Forelimb muscle (tissue), 1 donor: ENCODE measurements at regions not wholly inside any gene's neighbourhood (a gene's known extent, or its start where the extent isn't known, plus 50 kb on each side); places are given as distances from the start of the nearest gene placed in this dataset.

Experiments
- DNase-seq: peaks from one replicate; pipeline ENCODE4 v3.0.0-alpha.2; 2013; ENCODE audit warnings: low read depth

DNA sequence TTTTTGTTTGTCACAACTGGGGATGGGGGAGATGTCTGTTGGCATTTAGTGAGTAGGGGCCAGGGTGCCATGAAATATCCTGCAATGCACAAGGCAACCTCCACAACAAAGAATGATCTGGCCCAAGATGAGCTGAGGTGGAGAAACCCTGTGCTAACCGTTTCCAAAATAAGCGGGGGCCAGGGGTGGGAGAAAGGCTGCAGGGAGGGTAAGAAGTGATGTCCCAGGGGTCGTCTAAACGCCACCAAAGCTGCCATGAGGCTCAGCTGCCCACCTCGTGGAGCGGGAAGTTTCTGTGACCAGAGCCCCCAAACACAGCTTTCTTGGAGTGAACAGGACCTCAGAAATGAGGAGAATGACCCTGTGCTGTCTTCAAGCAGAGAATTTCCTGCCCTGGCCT lies 76.5 kb upstream of the CDH5 start:
- no peak for DNase-seq

DNA sequence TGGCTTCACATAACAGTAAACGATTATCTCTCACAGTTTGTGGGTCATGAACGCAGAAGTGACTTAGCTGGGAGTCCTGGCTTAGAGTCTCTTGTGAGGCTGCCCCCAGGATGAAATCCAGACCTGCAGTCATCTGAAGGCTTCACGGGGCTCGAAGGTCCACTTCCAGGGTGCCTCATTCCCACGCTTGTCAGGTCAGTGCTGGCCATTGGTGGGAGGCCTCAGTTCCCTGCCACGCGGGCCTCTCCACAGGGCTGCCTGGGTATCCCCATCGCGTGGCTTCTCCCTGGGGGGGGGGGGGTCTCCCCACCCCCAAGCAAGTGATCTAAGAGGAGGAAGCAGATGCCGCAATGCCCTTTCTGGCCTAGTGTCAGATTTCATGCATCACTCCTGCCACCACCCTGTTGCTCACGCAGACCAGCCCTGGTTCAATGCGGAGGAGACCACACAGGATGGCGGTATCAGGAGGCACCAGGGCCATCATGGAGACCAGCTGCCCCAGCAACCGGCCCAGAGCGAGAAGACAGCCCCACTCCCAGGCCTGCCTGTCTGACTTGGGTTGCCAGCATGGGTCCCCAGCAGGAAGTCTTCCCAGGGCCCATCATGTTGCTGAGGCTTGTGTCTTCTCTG lies 77.3 kb upstream of the CDH5 start:
- DNase-seq: no peak

- no peak for DNase-seq
These were observed 78.6 kb upstream of the CDH5 start for GRCh38 chr16:66287926-66288325.

- no peak for DNase-seq
These were observed 79.1 kb upstream of the CDH5 start for GRCh38 chr16:66287416-66287815.

DNA sequence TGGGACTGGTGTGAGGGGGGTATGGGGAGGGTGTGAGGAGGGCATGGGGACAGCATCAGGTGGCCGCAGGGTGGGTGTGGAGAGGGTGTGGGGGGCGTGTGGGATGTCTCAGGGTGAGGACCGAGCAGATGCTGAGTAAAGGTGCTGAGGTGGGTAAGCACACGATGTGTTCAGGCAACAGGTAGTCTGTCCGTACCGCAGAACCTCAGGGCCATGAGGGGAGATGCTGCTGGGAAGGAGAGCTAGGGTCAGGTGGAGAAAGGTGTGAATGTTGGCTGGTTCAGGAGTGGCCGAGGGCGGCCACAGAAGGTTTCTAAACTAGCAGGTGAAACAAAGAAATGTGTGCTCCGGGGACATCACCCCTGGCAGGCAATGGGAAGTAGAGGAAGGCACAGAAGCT lies 80.0 kb upstream of the CDH5 start:
- DNase-seq: no peak

GRCh38 chr16:66278604-66279262 lies 87.8 kb upstream of the CDH5 start:
- DNase-seq: no peak

DNA sequence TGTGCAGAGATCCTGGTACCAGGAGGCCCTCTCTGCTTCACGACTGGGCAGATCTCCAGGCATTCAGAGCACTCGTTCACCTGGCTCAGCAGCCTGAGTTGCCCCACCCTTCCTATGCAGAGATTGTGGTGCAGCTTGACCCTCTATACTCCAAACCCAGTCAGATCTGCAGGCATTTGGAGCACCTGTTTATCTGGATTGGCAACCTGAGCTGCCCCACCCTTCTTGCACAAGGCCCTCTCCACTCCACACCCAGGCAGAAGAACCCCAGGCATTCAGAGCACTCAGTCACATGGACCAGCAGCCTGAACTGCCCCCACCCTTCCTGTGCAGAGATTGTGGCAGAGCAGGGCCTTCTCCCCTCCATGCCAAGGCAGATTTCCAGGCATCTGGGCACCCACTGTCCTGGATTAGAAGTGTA lies 88.4 kb upstream of the CDH5 start:
- no peak for DNase-seq

GRCh38 chr16:66277311-66278070 lies 89.0 kb upstream of the CDH5 start:
- DNase-seq: no peak

DNA sequence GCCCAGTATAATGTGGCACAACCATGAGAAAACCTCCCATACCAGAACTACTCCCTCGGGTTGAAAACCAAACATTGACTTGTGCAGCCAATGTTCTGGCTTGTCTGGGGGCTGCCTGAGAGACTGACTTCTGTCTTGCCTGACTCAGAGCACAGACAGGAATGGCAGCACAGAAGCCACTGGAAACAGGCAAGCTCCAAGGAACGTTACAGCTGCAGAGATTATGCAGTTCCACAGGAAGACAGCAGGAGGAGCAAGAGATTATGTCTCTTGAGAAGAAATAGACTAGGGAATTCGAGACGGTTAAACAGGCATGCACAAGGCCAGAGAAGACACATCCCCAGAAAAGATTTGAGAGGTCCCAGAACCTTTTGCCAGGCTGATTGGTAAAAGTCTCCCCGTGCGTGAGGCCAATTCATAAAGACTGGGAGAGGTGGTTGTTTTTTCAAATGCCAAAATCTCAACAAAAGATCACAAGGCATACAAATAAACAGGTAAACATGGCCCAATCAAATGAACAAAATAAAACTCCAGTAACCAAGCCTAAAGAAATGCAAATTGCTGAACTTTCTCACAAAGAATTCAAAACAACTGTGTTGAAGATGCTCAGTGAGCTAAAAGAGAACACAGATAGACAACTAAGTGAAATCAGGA lies 90.6 kb upstream of the CDH5 start:
- no peak for DNase-seq

GRCh38 chr16:66274335-66275110 lies 92.0 kb upstream of the CDH5 start:
- no peak for DNase-seq

- no peak for DNase-seq
These were observed 92.7 kb upstream of the CDH5 start for GRCh38 chr16:66273644-66274334.

DNA sequence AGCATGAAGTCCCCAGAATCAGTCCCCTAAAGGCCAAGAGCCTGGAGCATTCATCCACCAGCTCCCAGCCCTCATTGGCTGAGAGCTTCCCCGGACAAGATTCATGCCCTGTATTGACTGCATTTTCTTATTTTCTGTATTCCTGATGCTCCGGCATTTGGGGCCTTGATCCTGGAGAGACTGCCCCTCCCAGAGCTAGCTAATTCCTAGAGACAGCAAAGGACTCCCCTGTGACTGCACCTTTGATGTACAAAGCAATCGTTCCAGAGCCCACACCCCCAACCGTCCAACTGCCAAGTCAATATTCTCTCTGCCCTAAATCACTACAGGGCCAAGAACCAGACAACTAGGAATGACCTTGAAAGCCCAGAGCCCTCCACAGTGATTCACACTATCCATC lies 93.4 kb upstream of the CDH5 start:
- DNase-seq: no peak

DNA sequence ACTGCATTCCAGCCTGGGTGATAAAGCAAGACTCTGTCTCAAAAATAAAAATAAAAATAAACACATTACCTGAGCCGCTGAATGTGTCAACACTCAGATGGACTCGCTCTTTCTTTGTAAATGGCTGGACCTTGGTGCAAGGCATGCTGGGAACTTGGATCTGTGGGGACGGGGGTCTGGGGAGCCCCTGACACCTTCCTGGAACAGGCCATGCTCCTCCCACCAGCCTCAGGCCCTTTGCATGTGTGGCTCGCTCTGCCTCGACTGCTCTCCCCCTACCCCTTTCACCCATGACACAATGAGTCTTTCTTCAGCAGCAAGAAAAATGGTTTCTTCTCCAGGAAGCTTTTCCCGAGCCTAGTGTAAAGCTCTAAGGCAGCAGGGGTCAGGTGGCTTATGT lies 94.0 kb upstream of the CDH5 start:
- no peak for DNase-seq

- DNase-seq: no peak
These were observed 95.1 kb upstream of the CDH5 start for GRCh38 chr16:66271074-66272060.

DNA sequence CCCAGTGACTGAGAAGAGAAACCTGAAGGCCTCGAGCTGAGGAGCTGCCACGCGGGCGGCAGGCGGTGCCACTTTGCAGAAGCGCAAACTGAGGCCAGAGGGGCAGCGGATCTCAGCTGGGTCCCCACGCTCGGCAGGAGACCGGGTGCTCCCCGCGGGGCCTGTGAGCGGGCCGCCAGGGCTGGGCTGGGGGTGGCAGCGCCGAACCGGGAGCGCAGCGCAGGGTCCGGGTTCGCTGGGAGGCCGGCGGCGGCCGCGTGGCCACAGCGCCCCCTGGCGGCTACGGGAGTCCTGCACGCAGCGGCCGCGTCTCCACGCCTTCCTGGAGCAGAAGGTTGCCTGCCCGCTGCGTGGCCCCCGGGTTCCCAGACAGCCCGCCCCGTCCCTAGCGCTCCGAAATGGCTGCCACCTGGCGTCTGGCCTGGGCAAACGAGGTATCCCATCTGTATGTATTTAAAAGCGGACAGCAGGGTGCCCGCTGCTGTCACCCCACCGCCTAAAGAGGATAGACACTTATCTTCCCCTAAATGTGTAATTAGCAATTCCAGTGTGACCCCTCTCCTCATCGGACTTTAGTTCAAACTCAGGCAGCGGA lies 96.1 kb upstream of the CDH5 start:
- DNase-seq: no peak

DNA sequence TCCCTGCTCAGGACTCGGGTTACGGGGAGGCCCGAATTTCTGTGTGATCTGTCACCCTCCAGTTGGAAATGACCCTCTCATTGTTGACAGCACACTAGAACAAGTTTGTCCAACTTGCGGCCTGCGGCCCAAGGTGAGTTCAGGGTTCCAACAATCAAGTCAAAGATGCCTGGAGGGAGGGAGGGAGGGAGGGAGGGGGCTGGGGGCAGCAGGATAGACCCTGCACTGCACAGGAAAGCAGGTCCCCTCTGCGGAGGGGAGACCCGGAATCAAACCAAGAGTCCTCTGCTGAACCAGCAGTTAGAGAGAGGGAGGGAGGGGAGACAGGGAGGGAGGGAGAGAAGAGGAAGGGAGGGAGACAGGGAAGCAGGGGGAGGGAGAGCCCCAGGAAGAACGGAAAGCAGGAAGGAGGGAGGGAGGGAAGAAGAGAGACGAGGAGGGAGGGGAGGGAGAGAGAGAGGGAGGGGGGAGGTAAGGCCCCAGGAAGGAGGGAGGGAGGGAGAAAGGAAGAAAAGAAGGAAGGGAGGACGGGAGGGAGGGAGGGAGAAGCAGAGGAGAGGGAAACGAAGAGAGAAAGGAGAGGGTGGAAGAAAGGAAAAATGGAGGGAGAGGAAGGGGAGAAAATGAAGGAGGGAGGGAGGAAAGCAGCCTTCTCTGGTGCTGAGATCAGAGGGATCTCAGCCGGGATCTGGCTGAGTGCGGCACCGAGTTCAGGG lies 96.7 kb upstream of the CDH5 start:
- DNase-seq: no peak

- DNase-seq: no peak
These were observed 99.0 kb upstream of the CDH5 start for GRCh38 chr16:66267292-66268014.
